Upper lobe of right lung (tissue), 1 donor: ENCODE measurements at regions not wholly inside any gene's neighbourhood (a gene's known extent, or its start where the extent isn't known, plus 50 kb on each side); places are given as distances from the start of the nearest gene placed in this dataset.

Experiments used
- ATAC-seq: fragments of 200-7000 bp; cut with Tn5 transposase; one replicate; pipeline ENCODE4 v1.9.1; 2020; ENCODE audit warnings: mild to moderate bottlenecking, moderate library complexity
- DNase-seq: peaks from one replicate; pipeline ENCODE4 v3.0.0-alpha.2; 2020
- H3K27ac ChIP-seq: fragments of 200-600 bp; one replicate; pipeline ENCODE4 v1.8.0; 2022
- H3K27me3 ChIP-seq: fragments of 200-600 bp; one replicate; pipeline ENCODE4 v1.8.0; 2022; ENCODE audit warnings: mild to moderate bottlenecking
- H3K36me3 ChIP-seq: fragments of 200-600 bp; one replicate; pipeline ENCODE4 v1.8.0; 2022
- H3K4me1 ChIP-seq: fragments of 200-600 bp; one replicate; pipeline ENCODE4 v1.8.0; 2022
- H3K4me3 ChIP-seq: fragments of 200-600 bp; one replicate; pipeline ENCODE4 v1.8.0; 2022; ENCODE audit warnings: mild to moderate bottlenecking
- H3K9me3 ChIP-seq: fragments of 200-600 bp; one replicate; pipeline ENCODE4 v1.8.0; 2022
- CTCF ChIP-seq: fragments of 200-600 bp; IDR thresholded peaks from one replicate; pipeline ENCODE4 v1.8.0; 2022; ENCODE audit warnings: antibody characterized with exemption
- intact Hi-C: fragments of 100-400 bp; cut with DNase I; formaldehyde crosslinking; loops from one replicate; pipeline ENCODE4 v1.11.0; 2022
- donor health status: DM: no; HTN: yes; CAD: no; lungs with severe emphysema.

- Histone ChIP-seq H3K4me3 (no peak overlapping the region), H3K27me3 (no peaks in the 10 kb centered on the region), H3K4me1 (no peaks in the 10 kb centered on the region), H3K36me3 (no peaks in the 10 kb centered on the region), H3K27ac (no peak overlapping the region), H3K9me3 (no peaks in the 10 kb centered on the region)
- TF ChIP-seq CTCF: no peak
- ATAC-seq (peak; percentile 22), DNase-seq (no peak)
- intact Hi-C loops: no loop called here
Observed at GRCh38 chr3:525415-525814, 328.9 kb downstream of the CHL1 start.

GRCh38 chr3:535566-536416 is 339.2 kb downstream of the CHL1 start:
- H3K27ac ChIP-seq: peak overlapping the region; percentile 61
- peak; percentile 36 for TF ChIP-seq CTCF
- no peaks in the 10 kb centered on the region for H3K27me3 ChIP-seq

GRCh38 chr3:536417-536813 is 339.9 kb downstream of the CHL1 start:
- Histone ChIP-seq H3K27ac (peak overlapping the region; percentile 61), H3K36me3 (no peaks in the 10 kb centered on the region), H3K9me3 (no peaks in the 10 kb centered on the region), H3K4me3 (peak overlapping the region; percentile 52), H3K4me1 (no peaks in the 10 kb centered on the region), H3K27me3 (no peaks in the 10 kb centered on the region)
- TF ChIP-seq CTCF: no peak
- intact Hi-C loops: no loop called here
- ATAC-seq: no peak
- DNase-seq: no peak

More at GRCh38 chr3:535566-536416, 339.2 kb downstream of the CHL1 start:
- DNase-seq (peak; percentile 71), ATAC-seq (peak; percentile 91)
- intact Hi-C loops: no loop called here
- Histone ChIP-seq H3K36me3 (no peaks in the 10 kb centered on the region), H3K9me3 (no peaks in the 10 kb centered on the region), H3K4me3 (peak overlapping the region; percentile 52), H3K4me1 (no peaks in the 10 kb centered on the region)

- Histone ChIP-seq H3K9me3 (no peaks in the 10 kb centered on the region), H3K27ac (no peak overlapping the region), H3K4me3 (no peak overlapping the region), H3K27me3 (no peaks in the 10 kb centered on the region), H3K36me3 (no peaks in the 10 kb centered on the region), H3K4me1 (no peaks in the 10 kb centered on the region)
- intact Hi-C loops: no loop called here
- ATAC-seq (no peak), DNase-seq (no peak)
- no peak for TF ChIP-seq CTCF
Observed at GRCh38 chr3:541062-541801, 344.7 kb downstream of the CHL1 start.

- DNase-seq (no peak), ATAC-seq (no peak)
- Histone ChIP-seq H3K27ac (no peak overlapping the region), H3K4me1 (no peaks in the 10 kb centered on the region), H3K36me3 (no peaks in the 10 kb centered on the region), H3K4me3 (no peak overlapping the region), H3K27me3 (no peaks in the 10 kb centered on the region), H3K9me3 (no peaks in the 10 kb centered on the region)
- intact Hi-C loops: no loop called here
- no peak for TF ChIP-seq CTCF
Observed at GRCh38 chr3:542021-542420, 345.5 kb downstream of the CHL1 start.
